GM23338 (cell line): ENCODE measurements at regions not wholly inside any gene's neighbourhood (a gene's known extent, or its start where the extent isn't known, plus 50 kb on each side); places are given as distances from the start of the nearest gene placed in this dataset.
A peak's percentile ranks its signal among the peaks of the same experiment; 100 is the strongest.

ENCODE experiments used
- ATAC-seq: fragments of 200-7000 bp; cut with Tn5 transposase; 3 replicates; pipeline ENCODE4 v1.9.1; 2020
- DNase-seq: peaks from one replicate; pipeline ENCODE4 v3.0.0-alpha.2; 2015; ENCODE audit warnings: low spot score
- H2AFZ ChIP-seq: fragments of 200-600 bp; sonication (generic); 2 replicates; pipeline ENCODE4 v1.8.0; 2016; ENCODE audit warnings: antibody characterized with exemption, mild to moderate bottlenecking, moderate library complexity
- H3F3A ChIP-seq: fragments of 200-600 bp; sonication (generic); replicated peaks from 2 replicates; pipeline ENCODE4 v1.8.0; 2017; ENCODE audit warnings: antibody characterized with exemption, mixed run types, low read depth
- H3K27ac ChIP-seq: fragments of 200-600 bp; sonication (generic); 2 replicates; pipeline ENCODE4 v1.6.1; 2016; ENCODE audit warnings: low read depth
- H3K27me3 ChIP-seq: fragments of 200-600 bp; sonication (generic); 2 replicates; pipeline ENCODE4 v1.8.0; 2016; ENCODE audit warnings: mild to moderate bottlenecking, mixed run types, moderate library complexity; ENCODE audit not compliant: insufficient read depth
- H3K36me3 ChIP-seq: fragments of 200-600 bp; sonication (generic); 2 replicates; pipeline ENCODE4 v1.8.0; 2016; ENCODE audit warnings: mild to moderate bottlenecking; ENCODE audit not compliant: insufficient read depth
- H3K4me1 ChIP-seq: fragments of 200-600 bp; sonication (generic); 2 replicates; pipeline ENCODE4 v1.8.0; 2016; ENCODE audit warnings: mild to moderate bottlenecking, moderate library complexity; ENCODE audit not compliant: insufficient read depth
- H3K4me2 ChIP-seq: fragments of 200-600 bp; sonication (generic); 2 replicates; pipeline ENCODE4 v1.7.1; 2017; ENCODE audit warnings: mixed run types
- H3K4me3 ChIP-seq: fragments of 200-600 bp; sonication (generic); 2 replicates; pipeline ENCODE4 v1.6.1; 2016; ENCODE audit warnings: mixed run types
- H3K79me2 ChIP-seq: fragments of 200-600 bp; sonication (generic); replicated peaks from 2 replicates; pipeline ENCODE4 v1.8.0; 2017; ENCODE audit warnings: mild to moderate bottlenecking; ENCODE audit not compliant: insufficient read depth
- H3K9me2 ChIP-seq: fragments of 200-600 bp; sonication (generic); 2 replicates; pipeline ENCODE4 v1.8.0; 2017; ENCODE audit not compliant: insufficient read depth
- H4K20me1 ChIP-seq: fragments of 200-600 bp; sonication (generic); replicated peaks from 2 replicates; pipeline ENCODE4 v1.8.0; 2017; ENCODE audit warnings: mild to moderate bottlenecking; ENCODE audit not compliant: insufficient read depth
- H3K27ac Mint-ChIP-seq: 2 replicates; pipeline ENCODE4 v1.8.0; 2020; ENCODE audit warnings: inconsistent platforms, mild to moderate bottlenecking, moderate library complexity, mixed read lengths
- H3K27me3 Mint-ChIP-seq: 3 replicates; pipeline ENCODE4 v1.8.0; 2022; ENCODE audit warnings: low read depth, mild to moderate bottlenecking, moderate library complexity, mixed read lengths, inconsistent platforms; ENCODE audit not compliant: insufficient read depth, poor library complexity
- H3K36me3 Mint-ChIP-seq: 3 replicates; pipeline ENCODE4 v1.8.0; 2021; ENCODE audit warnings: low read depth, mild to moderate bottlenecking, inconsistent platforms, moderate library complexity, mixed read lengths
- H3K4me1 Mint-ChIP-seq: 3 replicates; pipeline ENCODE4 v1.8.0; 2020; ENCODE audit warnings: mild to moderate bottlenecking, inconsistent platforms, mixed read lengths
- H3K4me3 Mint-ChIP-seq: 3 replicates; pipeline ENCODE4 v1.8.0; 2021; ENCODE audit warnings: moderate library complexity, mild to moderate bottlenecking, inconsistent platforms, mixed read lengths
- H3K9me3 Mint-ChIP-seq: 3 replicates; pipeline ENCODE4 v1.8.0; 2020; ENCODE audit warnings: moderate library complexity, mild to moderate bottlenecking, inconsistent platforms, mixed read lengths
- CREB1 ChIP-seq: fragments of 250-450 bp; sonication (Bioruptor Pico); IDR thresholded peaks from 2 replicates; pipeline ENCODE4 v1.5.0; 2020; ENCODE audit warnings: low read depth, mild to moderate bottlenecking, moderate library complexity
- CTCF ChIP-seq, 2 experiments: fragments of 200-600 bp in 1 of 2; sonication (generic) in 1 of 2; conservative IDR thresholded peaks; 2 replicates each; pipeline versions ENCODE4 v1.5.1 to v1.6.1; 2016 to 2017; ENCODE audit warnings: antibody characterized with exemption in 2 of 2, low read depth in 2 of 2, mild to moderate bottlenecking in 2 of 2, moderate library complexity in 1 of 2
- EZH2phosphoT487 ChIP-seq: fragments of 200-600 bp; sonication (generic); IDR thresholded peaks from one replicate; pipeline ENCODE4 v1.8.1; 2018; ENCODE audit warnings: antibody characterized with exemption; ENCODE audit not compliant: unreplicated experiment
- JUNB ChIP-seq: IDR thresholded peaks from one replicate; pipeline ENCODE4 v1.6.1; 2016; ENCODE audit warnings: antibody characterized with exemption; ENCODE audit not compliant: unreplicated experiment
- NANOG ChIP-seq: IDR thresholded peaks from 2 replicates; pipeline ENCODE4 v1.6.1; 2016; ENCODE audit warnings: antibody characterized with exemption, borderline replicate concordance
- ZNF331 ChIP-seq: fragments of 250-450 bp; sonication (Bioruptor Pico); IDR thresholded peaks from 2 replicates; pipeline ENCODE4 v1.5.0; 2020; ENCODE audit warnings: low read depth, mild to moderate bottlenecking, moderate library complexity
- TF ChIP-seq, protein P1 (sequence below): IDR thresholded peaks from one replicate; pipeline ENCODE4 v1.6.1; 2018; ENCODE audit warnings: antibody characterized with exemption; ENCODE audit not compliant: unreplicated experiment

- TF ChIP-seq NANOG (no peak), EZH2phosphoT487 (no peak), JUNB (no peak)
- TF ChIP-seq, protein P1, sequence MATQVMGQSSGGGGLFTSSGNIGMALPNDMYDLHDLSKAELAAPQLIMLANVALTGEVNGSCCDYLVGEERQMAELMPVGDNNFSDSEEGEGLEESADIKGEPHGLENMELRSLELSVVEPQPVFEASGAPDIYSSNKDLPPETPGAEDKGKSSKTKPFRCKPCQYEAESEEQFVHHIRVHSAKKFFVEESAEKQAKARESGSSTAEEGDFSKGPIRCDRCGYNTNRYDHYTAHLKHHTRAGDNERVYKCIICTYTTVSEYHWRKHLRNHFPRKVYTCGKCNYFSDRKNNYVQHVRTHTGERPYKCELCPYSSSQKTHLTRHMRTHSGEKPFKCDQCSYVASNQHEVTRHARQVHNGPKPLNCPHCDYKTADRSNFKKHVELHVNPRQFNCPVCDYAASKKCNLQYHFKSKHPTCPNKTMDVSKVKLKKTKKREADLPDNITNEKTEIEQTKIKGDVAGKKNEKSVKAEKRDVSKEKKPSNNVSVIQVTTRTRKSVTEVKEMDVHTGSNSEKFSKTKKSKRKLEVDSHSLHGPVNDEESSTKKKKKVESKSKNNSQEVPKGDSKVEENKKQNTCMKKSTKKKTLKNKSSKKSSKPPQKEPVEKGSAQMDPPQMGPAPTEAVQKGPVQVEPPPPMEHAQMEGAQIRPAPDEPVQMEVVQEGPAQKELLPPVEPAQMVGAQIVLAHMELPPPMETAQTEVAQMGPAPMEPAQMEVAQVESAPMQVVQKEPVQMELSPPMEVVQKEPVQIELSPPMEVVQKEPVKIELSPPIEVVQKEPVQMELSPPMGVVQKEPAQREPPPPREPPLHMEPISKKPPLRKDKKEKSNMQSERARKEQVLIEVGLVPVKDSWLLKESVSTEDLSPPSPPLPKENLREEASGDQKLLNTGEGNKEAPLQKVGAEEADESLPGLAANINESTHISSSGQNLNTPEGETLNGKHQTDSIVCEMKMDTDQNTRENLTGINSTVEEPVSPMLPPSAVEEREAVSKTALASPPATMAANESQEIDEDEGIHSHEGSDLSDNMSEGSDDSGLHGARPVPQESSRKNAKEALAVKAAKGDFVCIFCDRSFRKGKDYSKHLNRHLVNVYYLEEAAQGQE: no peak
These were observed 81.2 kb downstream of the ZNF777 start for GRCh38 chr7:149379625-149380024.

GRCh38 chr7:149381245-149381644, 79.6 kb downstream of the ZNF777 start:
- H3K79me2 ChIP-seq: no peaks in the 10 kb centered on the region
- no peak for ATAC-seq
- H3K36me3 Mint-ChIP-seq: peaks cover 5% of the 10 kb centered on the region; the same call in 2 of the 3 replicates
- H3K4me3 ChIP-seq: no peak overlapping the region
- H3K4me3 Mint-ChIP-seq: no peak overlapping the region
- TF ChIP-seq EZH2phosphoT487 (no peak), ZNF331 (no peak), CREB1 (no peak), CTCF (conservative IDR thresholded peaks at IDR 0.05; ENCODE audit: low read depth in 2 of 2) (0 out of 4 replicates have a peak, but pooled peaks of 1 of the 2 experiments have one; percentile 8)
- no peak overlapping the region for H2AFZ ChIP-seq
- no peak overlapping the region for H3K27ac Mint-ChIP-seq
- H3K4me2 ChIP-seq: no peak overlapping the region
- no peaks in the 10 kb centered on the region for H3K27me3 ChIP-seq
- no peaks in the 10 kb centered on the region for H4K20me1 ChIP-seq
- H3K36me3 ChIP-seq: 0 out of 2 replicates have a peak, but pooled peaks cover 4% of the 10 kb centered on the region
- H3F3A ChIP-seq: no peaks in the 10 kb centered on the region; the same call in 1 of the 2 replicates
- peaks cover 2% of the 10 kb centered on the region for H3K4me1 Mint-ChIP-seq
- peaks cover 2% of the 10 kb centered on the region; the same call in 1 of the 2 replicates for H3K4me1 ChIP-seq
- H3K27ac ChIP-seq: no peak overlapping the region
- H3K27me3 Mint-ChIP-seq: peaks cover 2% of the 10 kb centered on the region
- H3K9me3 Mint-ChIP-seq: peaks cover 18% of the 10 kb centered on the region
- DNase-seq: no peak
- H3K9me2 ChIP-seq: peaks cover 5% of the 10 kb centered on the region

More at GRCh38 chr7:149379625-149380024, 81.2 kb downstream of the ZNF777 start:
- no peaks in the 10 kb centered on the region for H3K4me1 ChIP-seq
- no peak overlapping the region for H3K4me2 ChIP-seq
- Mint-ChIP-seq H3K9me3 (peaks cover 18% of the 10 kb centered on the region), H3K36me3 (peaks cover 5% of the 10 kb centered on the region; the same call in 2 of the 3 replicates), H3K4me3 (no peak overlapping the region), H3K4me1 (no peaks in the 10 kb centered on the region), H3K27me3 (peaks cover 2% of the 10 kb centered on the region), H3K27ac (no peak overlapping the region)
- no peaks in the 10 kb centered on the region for H3K27me3 ChIP-seq
- no peak for DNase-seq
- 0 out of 2 replicates have a peak, but pooled peaks cover 4% of the 10 kb centered on the region for H3K36me3 ChIP-seq
- no peak overlapping the region for H3K27ac ChIP-seq
- H2AFZ ChIP-seq: no peak overlapping the region
- peaks cover 5% of the 10 kb centered on the region for H3K9me2 ChIP-seq
- H3K79me2 ChIP-seq: no peaks in the 10 kb centered on the region
- H3F3A ChIP-seq: no peaks in the 10 kb centered on the region
- H4K20me1 ChIP-seq: no peaks in the 10 kb centered on the region
- no peak overlapping the region for H3K4me3 ChIP-seq
- no peak for ATAC-seq
